ENCODE measurements at regions not wholly inside any gene's neighbourhood (a gene's known extent, or its start where the extent isn't known, plus 50 kb on each side); places are given as distances from the start of the nearest gene placed in this dataset.

- no peak for DNase-seq
Observed at GRCh38 chr20:40442181-40442963, 246.7 kb downstream of the MAFB start.

- no peak for DNase-seq
Observed at GRCh38 chr20:40441771-40442170, 247.3 kb downstream of the MAFB start.

GRCh38 chr20:40438161-40438830, 250.7 kb downstream of the MAFB start:
- DNase-seq: no peak

- no peak for DNase-seq
Observed at GRCh38 chr20:40436011-40436410, 253.0 kb downstream of the MAFB start.

GRCh38 chr20:40435146-40435895, 253.7 kb downstream of the MAFB start:
- no peak for DNase-seq

GRCh38 chr20:40434122-40434521, 254.9 kb downstream of the MAFB start:
- no peak for DNase-seq

- DNase-seq: no peak
Observed at GRCh38 chr20:40433341-40433861, 255.6 kb downstream of the MAFB start.

- DNase-seq: no peak
Observed at GRCh38 chr20:40431611-40432010, 257.4 kb downstream of the MAFB start.

- DNase-seq: no peak
Observed at GRCh38 chr20:40431112-40431511, 257.9 kb downstream of the MAFB start.

- DNase-seq: no peak
Observed at GRCh38 chr20:40427026-40427425, 262.0 kb downstream of the MAFB start.

GRCh38 chr20:40424695-40425094, 264.3 kb downstream of the MAFB start:
- DNase-seq: no peak

- no peak for DNase-seq
Observed at GRCh38 chr20:40422656-40423055, 266.4 kb downstream of the MAFB start.

GRCh38 chr20:40416274-40416673, 272.8 kb downstream of the MAFB start:
- no peak for DNase-seq

GRCh38 chr20:40414843-40415615, 274.0 kb downstream of the MAFB start:
- no peak for DNase-seq

GRCh38 chr20:40410028-40410427, 279.0 kb downstream of the MAFB start:
- no peak for DNase-seq

GRCh38 chr20:40397467-40397866, 291.6 kb downstream of the MAFB start:
- DNase-seq: no peak

GRCh38 chr20:40393197-40394079, 295.6 kb downstream of the MAFB start:
- DNase-seq: no peak

GRCh38 chr20:40390654-40391053, 298.4 kb downstream of the MAFB start:
- DNase-seq: no peak

GRCh38 chr20:40370800-40371199, 318.2 kb downstream of the MAFB start:
- no peak for DNase-seq

- DNase-seq: no peak
Observed at GRCh38 chr20:40368876-40369275, 320.2 kb downstream of the MAFB start.

- DNase-seq: no peak
Observed at GRCh38 chr20:40361916-40362315, 327.1 kb downstream of the MAFB start.
